Stomach smooth muscle (tissue), 2 donors: ENCODE measurements at regions not wholly inside any gene's neighbourhood (a gene's known extent, or its start where the extent isn't known, plus 50 kb on each side); places are given as distances from the start of the nearest gene placed in this dataset.

Experiments
- H3K27ac ChIP-seq: one replicate; pipeline ENCODE4 v1.7.0; 2013; ENCODE audit warnings: mild to moderate bottlenecking, low read length, inconsistent platforms
- H3K27me3 ChIP-seq, 2 donors: one replicate each; pipeline ENCODE4 v1.7.0; 2013; ENCODE audit warnings: low read length in 2 of 2; ENCODE audit not compliant: insufficient read depth in 2 of 2, control insufficient read depth in 1 of 2
- H3K36me3 ChIP-seq, 2 donors: one replicate each; pipeline ENCODE4 v1.7.0; 2013; ENCODE audit warnings: low read length in 2 of 2; ENCODE audit not compliant: control insufficient read depth in 2 of 2, insufficient read depth in 2 of 2
- H3K4me1 ChIP-seq: one replicate; pipeline ENCODE4 v1.7.0; 2013; ENCODE audit warnings: low read length; ENCODE audit not compliant: control insufficient read depth, insufficient read depth
- H3K4me3 ChIP-seq, 2 donors: one replicate each; pipeline ENCODE4 v1.7.0; 2013; ENCODE audit warnings: low read length in 2 of 2
- H3K9ac ChIP-seq, 2 donors: one replicate each; pipeline ENCODE4 v1.7.0; 2013; ENCODE audit warnings: low read length in 2 of 2, mild to moderate bottlenecking in 1 of 2
- H3K9me3 ChIP-seq, 2 donors: one replicate each; pipeline ENCODE4 v1.7.0; 2013; ENCODE audit warnings: low read length in 2 of 2; ENCODE audit not compliant: control insufficient read depth in 2 of 2
- donor health status: healthy.
- donor health status: Pancreatic carcinoma.

GRCh38 chr18:52288403-52289004 lies 51.5 kb upstream of the DCC start:
- no peak overlapping the region for H3K9ac ChIP-seq
- no peaks in the 10 kb centered on the region for H3K9me3 ChIP-seq
- H3K27me3 ChIP-seq = peaks cover 0 to 4% of the 10 kb centered on the region in 2 donors
- H3K4me1 ChIP-seq = no peaks in the 10 kb centered on the region
- no peak overlapping the region for H3K4me3 ChIP-seq
- H3K27ac ChIP-seq = no peak overlapping the region
- H3K36me3 ChIP-seq = no peaks in the 10 kb centered on the region

GRCh38 chr18:52289392-52289791 lies 50.6 kb upstream of the DCC start:
- no peak overlapping the region for H3K9ac ChIP-seq
- H3K27ac ChIP-seq = no peak overlapping the region
- H3K36me3 ChIP-seq = no peaks in the 10 kb centered on the region
- peaks cover 0 to 4% of the 10 kb centered on the region in 2 donors for H3K27me3 ChIP-seq
- H3K9me3 ChIP-seq = no peaks in the 10 kb centered on the region
- H3K4me1 ChIP-seq = no peaks in the 10 kb centered on the region
- no peak overlapping the region for H3K4me3 ChIP-seq
